Stomach (tissue), 4 donors: ENCODE measurements at regions not wholly inside any gene's neighbourhood (a gene's known extent, or its start where the extent isn't known, plus 50 kb on each side); places are given as distances from the start of the nearest gene placed in this dataset.

Experiments used
- POLR2A ChIP-seq, 4 donors: fragments of 450-650 bp; IDR thresholded peaks; one replicate each; pipeline ENCODE4 v1.6.1; 2016; ENCODE audit warnings: antibody characterized with exemption in 4 of 4, control low read depth in 2 of 4, mild to moderate bottlenecking in 1 of 4, moderate library complexity in 1 of 4
- TF ChIP-seq, protein P1 (sequence below), 7 experiments: fragments of 450-650 bp in 4 of 7; fragments of 200-600 bp in 3 of 7; sonication (generic) in 3 of 7; IDR thresholded peaks; one replicate each; pipeline ENCODE4 v1.5.1; 2016 to 2019; ENCODE audit warnings: antibody characterized with exemption in 7 of 7, control low read depth in 2 of 7, mild to moderate bottlenecking in 1 of 7

DNA sequence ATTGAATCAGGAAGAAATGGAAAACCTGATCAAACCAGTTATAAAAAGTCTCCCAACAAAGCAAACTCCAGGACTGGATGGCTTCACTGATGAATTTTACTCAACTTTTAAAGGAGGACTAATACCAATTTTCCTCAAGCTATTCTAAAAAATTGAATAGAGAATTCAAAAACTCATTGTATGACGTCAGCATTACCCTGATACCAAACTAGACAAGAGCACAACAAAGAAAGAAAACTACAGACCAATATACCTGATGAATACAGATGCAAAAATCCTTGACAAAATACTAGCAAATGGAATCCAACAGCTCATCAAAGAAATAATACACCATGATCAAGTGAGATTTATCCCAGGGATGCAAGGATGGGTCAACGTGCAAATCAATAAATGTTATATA lies 172.9 kb downstream of the FNDC1 start:
- TF ChIP-seq, protein P1, sequence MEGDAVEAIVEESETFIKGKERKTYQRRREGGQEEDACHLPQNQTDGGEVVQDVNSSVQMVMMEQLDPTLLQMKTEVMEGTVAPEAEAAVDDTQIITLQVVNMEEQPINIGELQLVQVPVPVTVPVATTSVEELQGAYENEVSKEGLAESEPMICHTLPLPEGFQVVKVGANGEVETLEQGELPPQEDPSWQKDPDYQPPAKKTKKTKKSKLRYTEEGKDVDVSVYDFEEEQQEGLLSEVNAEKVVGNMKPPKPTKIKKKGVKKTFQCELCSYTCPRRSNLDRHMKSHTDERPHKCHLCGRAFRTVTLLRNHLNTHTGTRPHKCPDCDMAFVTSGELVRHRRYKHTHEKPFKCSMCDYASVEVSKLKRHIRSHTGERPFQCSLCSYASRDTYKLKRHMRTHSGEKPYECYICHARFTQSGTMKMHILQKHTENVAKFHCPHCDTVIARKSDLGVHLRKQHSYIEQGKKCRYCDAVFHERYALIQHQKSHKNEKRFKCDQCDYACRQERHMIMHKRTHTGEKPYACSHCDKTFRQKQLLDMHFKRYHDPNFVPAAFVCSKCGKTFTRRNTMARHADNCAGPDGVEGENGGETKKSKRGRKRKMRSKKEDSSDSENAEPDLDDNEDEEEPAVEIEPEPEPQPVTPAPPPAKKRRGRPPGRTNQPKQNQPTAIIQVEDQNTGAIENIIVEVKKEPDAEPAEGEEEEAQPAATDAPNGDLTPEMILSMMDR (IDR thresholded peaks at IDR 0.05), result no peak
- TF ChIP-seq POLR2A (IDR thresholded peaks at IDR 0.05), result no peak
